ENCODE measurements at regions not wholly inside any gene's neighbourhood (a gene's known extent, or its start where the extent isn't known, plus 50 kb on each side); places are given as distances from the start of the nearest gene placed in this dataset.

DNA sequence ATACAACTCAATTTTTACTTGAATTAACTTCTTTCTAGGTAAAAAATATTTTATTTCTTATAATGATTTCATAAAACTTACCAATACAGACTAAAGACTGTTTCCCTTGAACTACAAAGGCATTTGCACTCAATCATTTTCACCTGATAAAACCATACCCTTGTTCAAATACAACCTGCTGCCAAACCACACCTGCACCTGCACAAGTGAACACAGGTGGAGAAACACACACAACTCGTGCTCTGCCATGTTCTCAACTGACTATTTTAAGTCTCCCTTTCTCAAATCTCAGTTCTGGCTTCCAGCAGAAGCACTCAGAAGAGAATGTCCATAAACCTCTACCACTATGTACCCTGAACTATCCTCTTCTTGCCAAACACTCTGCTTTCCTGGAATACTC lies 1892.1 kb downstream of the MAT2B start:
- TF ChIP-seq, protein P1, sequence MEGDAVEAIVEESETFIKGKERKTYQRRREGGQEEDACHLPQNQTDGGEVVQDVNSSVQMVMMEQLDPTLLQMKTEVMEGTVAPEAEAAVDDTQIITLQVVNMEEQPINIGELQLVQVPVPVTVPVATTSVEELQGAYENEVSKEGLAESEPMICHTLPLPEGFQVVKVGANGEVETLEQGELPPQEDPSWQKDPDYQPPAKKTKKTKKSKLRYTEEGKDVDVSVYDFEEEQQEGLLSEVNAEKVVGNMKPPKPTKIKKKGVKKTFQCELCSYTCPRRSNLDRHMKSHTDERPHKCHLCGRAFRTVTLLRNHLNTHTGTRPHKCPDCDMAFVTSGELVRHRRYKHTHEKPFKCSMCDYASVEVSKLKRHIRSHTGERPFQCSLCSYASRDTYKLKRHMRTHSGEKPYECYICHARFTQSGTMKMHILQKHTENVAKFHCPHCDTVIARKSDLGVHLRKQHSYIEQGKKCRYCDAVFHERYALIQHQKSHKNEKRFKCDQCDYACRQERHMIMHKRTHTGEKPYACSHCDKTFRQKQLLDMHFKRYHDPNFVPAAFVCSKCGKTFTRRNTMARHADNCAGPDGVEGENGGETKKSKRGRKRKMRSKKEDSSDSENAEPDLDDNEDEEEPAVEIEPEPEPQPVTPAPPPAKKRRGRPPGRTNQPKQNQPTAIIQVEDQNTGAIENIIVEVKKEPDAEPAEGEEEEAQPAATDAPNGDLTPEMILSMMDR (IDR thresholded peaks at IDR 0.05; ENCODE audit: insufficient read depth, low read length, poor library complexity, severe bottlenecking), result no peak
- TF ChIP-seq EZH2phosphoT487 (conservative IDR thresholded peaks at IDR 0.05; ENCODE audit: low read length), result no peak

All from SU-DHL-6 (cell line).